ENCODE measurements at regions not wholly inside any gene's neighbourhood (a gene's known extent, or its start where the extent isn't known, plus 50 kb on each side); places are given as distances from the start of the nearest gene placed in this dataset.

GRCh38 chr13:81409284-81409683, 1068.4 kb upstream of the SPRY2 start:
- Histone ChIP-seq H3K9me3 (no peaks in the 10 kb centered on the region), H3K4me1 (peaks cover 0 to 7% (median 5%) of the 10 kb centered on the region in 3 donors), H3K27me3 (no peaks in the 10 kb centered on the region), H3K27ac (no peak overlapping the region), H3K36me3 (no peaks in the 10 kb centered on the region), H3K4me3 (no peak overlapping the region)
- DNase-seq, result no peak
- no peak for ATAC-seq
- no peak for TF ChIP-seq CTCF (IDR thresholded peaks at IDR 0.05)
- no peak for FAIRE-seq
- intact Hi-C loops (cut with DNase I), result no loop called here

- Histone ChIP-seq H3K9me3 (no peaks in the 10 kb centered on the region), H3K27ac (no peak overlapping the region), H3K36me3 (no peaks in the 10 kb centered on the region), H3K4me1 (peaks cover 0 to 7% (median 5%) of the 10 kb centered on the region in 3 donors), H3K4me3 (no peak overlapping the region), H3K27me3 (no peaks in the 10 kb centered on the region)
- intact Hi-C loops (cut with DNase I), result no loop called here
- 91 to 93% methylated on average over 2 of the region's 2 CpGs for WGBS, 2 donors
- FAIRE-seq, result no peak
- no peak for TF ChIP-seq CTCF (IDR thresholded peaks at IDR 0.05)
- no peak for DNase-seq
- no peak for ATAC-seq
Observed at GRCh38 chr13:81408647-81409046, 1067.7 kb upstream of the SPRY2 start.

GRCh38 chr13:81406639-81407292, 1065.8 kb upstream of the SPRY2 start:
- Histone ChIP-seq H3K36me3 (no peaks in the 10 kb centered on the region), H3K4me1 (peaks cover 0 to 7% (median 5%) of the 10 kb centered on the region in 3 donors), H3K27me3 (no peaks in the 10 kb centered on the region), H3K4me3 (no peak overlapping the region), H3K9me3 (no peaks in the 10 kb centered on the region), H3K27ac (peak overlapping the region in 3 of 4 donors; percentile 2 to 62 (median 13))
- no peak for TF ChIP-seq CTCF (IDR thresholded peaks at IDR 0.05)
- intact Hi-C loops (cut with DNase I), result no loop called here
- 15 to 16% methylated on average over 4 of the region's 4 CpGs for WGBS, 2 donors
- ATAC-seq (peak; percentile 56 to 78 (median 66)), FAIRE-seq (no peak), DNase-seq (peak in 1 of 6 donors; percentile 20)

- no peak for FAIRE-seq
- Histone ChIP-seq H3K9me3 (no peaks in the 10 kb centered on the region), H3K27ac (peak overlapping the region in 1 of 4 donors; percentile 19), H3K27me3 (no peaks in the 10 kb centered on the region), H3K4me3 (no peak overlapping the region), H3K36me3 (no peaks in the 10 kb centered on the region), H3K4me1 (peaks cover 0 to 7% (median 5%) of the 10 kb centered on the region in 3 donors)
- TF ChIP-seq CTCF (IDR thresholded peaks at IDR 0.05), result no peak
- ATAC-seq, result peak; percentile 48 to 78 (median 68)
- no peak for DNase-seq
- 23 to 46% methylated on average over 3 of the region's 3 CpGs for WGBS, 2 donors
- intact Hi-C loops (cut with DNase I), result no loop called here
Observed at GRCh38 chr13:81406022-81406421, 1065.1 kb upstream of the SPRY2 start.

GRCh38 chr13:81396192-81396591, 1055.3 kb upstream of the SPRY2 start:
- no peaks in the 10 kb centered on the region for H3K4me1 ChIP-seq
- H3K27me3 ChIP-seq, result no peaks in the 10 kb centered on the region
- intact Hi-C loops (cut with DNase I), result no loop called here
- DNase-seq, result no peak
- H3K9me3 ChIP-seq, result no peaks in the 10 kb centered on the region
- no peak for FAIRE-seq
- H3K27ac ChIP-seq, result no peak overlapping the region
- no peak for TF ChIP-seq CTCF (IDR thresholded peaks at IDR 0.05)
- WGBS, 2 donors, result 73 to 79% methylated on average over 4 of the region's 4 CpGs
- no peaks in the 10 kb centered on the region for H3K36me3 ChIP-seq
- ATAC-seq, result no peak
- H3K4me3 ChIP-seq, result no peak overlapping the region

Measured in pancreas (tissue), 10 donors.